Osteocyte (in vitro differentiated cells): ENCODE measurements at regions not wholly inside any gene's neighbourhood (a gene's known extent, or its start where the extent isn't known, plus 50 kb on each side); places are given as distances from the start of the nearest gene placed in this dataset.

Experiments used
- DNase-seq: peaks from one replicate; pipeline ENCODE4 v3.0.0; 2021; ENCODE audit warnings: mixed read lengths; ENCODE audit not compliant: unreplicated experiment; ENCODE audit errors: extremely low spot score
- H3K27ac Mint-ChIP-seq: one replicate; pipeline ENCODE4 v1.8.0; 2021; ENCODE audit warnings: mild to moderate bottlenecking, mixed read lengths; ENCODE audit not compliant: unreplicated experiment
- H3K27me3 Mint-ChIP-seq: one replicate; pipeline ENCODE4 v1.8.0; 2021; ENCODE audit warnings: mixed read lengths; ENCODE audit not compliant: unreplicated experiment
- H3K36me3 Mint-ChIP-seq: one replicate; pipeline ENCODE4 v1.8.0; 2021; ENCODE audit warnings: mixed read lengths; ENCODE audit not compliant: unreplicated experiment
- H3K4me1 Mint-ChIP-seq: one replicate; pipeline ENCODE4 v1.8.0; 2021; ENCODE audit warnings: mixed read lengths; ENCODE audit not compliant: unreplicated experiment
- H3K4me3 Mint-ChIP-seq: one replicate; pipeline ENCODE4 v1.8.0; 2021; ENCODE audit warnings: mild to moderate bottlenecking, moderate library complexity, mixed read lengths; ENCODE audit not compliant: unreplicated experiment
- H3K9me3 Mint-ChIP-seq: one replicate; pipeline ENCODE4 v1.8.0; 2021; ENCODE audit warnings: mixed read lengths; ENCODE audit not compliant: unreplicated experiment
- TF ChIP-seq, protein P1 (sequence below): fragments of 200-600 bp; sonication (generic); IDR thresholded peaks from 2 replicates; pipeline ENCODE4 v1.5.0; 2021; ENCODE audit warnings: antibody characterized with exemption, mild to moderate bottlenecking, moderate library complexity

DNA sequence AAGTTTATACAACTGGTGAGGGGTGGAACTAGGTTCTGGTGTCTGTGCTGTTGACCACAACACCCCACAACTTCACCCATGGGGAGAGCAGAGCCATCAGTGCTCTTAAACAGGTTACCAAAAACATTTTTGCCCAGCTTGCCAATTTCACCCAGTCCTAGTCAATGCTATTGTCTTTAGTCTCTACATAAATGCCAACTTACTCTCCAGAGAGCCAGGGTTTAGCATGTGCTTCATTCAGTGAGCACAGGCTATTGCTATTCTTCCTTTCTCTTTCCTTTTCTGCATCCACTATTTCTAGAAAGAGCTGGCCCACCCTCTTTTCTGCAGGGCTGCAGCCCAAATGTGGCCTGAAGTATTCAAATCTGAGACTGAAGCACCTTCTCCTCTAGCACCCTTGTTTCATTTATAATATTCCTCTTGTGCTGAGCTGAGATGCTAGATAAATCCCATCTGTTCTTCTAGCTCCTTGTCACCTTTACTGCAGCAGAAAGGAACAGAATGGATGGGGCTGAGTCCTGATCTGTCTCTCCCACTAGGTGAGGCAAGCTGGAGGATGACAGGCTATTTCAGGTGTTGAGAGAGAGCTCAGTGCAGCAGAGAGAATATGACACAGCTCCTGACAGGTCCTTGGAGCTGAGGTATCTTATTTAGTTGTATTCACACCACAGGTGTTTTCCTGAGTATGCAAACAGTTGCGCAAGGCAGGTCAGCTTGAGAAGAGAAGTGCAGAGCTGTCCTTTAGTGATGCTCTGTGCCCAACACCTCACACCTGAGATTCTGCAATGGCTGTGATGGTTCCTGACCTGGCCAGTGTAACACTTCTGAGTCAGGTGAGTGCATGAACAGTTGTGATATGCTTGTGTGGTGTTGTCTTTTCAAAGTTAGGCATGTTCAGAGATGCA, 819.2 kb downstream of the CCSER2 start:
- H3K9me3 Mint-ChIP-seq: peaks cover 11% of the 10 kb centered on the region
- H3K36me3 Mint-ChIP-seq: no peaks in the 10 kb centered on the region
- TF ChIP-seq, protein P1, sequence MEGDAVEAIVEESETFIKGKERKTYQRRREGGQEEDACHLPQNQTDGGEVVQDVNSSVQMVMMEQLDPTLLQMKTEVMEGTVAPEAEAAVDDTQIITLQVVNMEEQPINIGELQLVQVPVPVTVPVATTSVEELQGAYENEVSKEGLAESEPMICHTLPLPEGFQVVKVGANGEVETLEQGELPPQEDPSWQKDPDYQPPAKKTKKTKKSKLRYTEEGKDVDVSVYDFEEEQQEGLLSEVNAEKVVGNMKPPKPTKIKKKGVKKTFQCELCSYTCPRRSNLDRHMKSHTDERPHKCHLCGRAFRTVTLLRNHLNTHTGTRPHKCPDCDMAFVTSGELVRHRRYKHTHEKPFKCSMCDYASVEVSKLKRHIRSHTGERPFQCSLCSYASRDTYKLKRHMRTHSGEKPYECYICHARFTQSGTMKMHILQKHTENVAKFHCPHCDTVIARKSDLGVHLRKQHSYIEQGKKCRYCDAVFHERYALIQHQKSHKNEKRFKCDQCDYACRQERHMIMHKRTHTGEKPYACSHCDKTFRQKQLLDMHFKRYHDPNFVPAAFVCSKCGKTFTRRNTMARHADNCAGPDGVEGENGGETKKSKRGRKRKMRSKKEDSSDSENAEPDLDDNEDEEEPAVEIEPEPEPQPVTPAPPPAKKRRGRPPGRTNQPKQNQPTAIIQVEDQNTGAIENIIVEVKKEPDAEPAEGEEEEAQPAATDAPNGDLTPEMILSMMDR: no peak
- H3K4me3 Mint-ChIP-seq: no peak overlapping the region
- no peak overlapping the region for H3K27ac Mint-ChIP-seq
- H3K27me3 Mint-ChIP-seq: no peaks in the 10 kb centered on the region
- no peak for DNase-seq
- H3K4me1 Mint-ChIP-seq: no peaks in the 10 kb centered on the region

DNA sequence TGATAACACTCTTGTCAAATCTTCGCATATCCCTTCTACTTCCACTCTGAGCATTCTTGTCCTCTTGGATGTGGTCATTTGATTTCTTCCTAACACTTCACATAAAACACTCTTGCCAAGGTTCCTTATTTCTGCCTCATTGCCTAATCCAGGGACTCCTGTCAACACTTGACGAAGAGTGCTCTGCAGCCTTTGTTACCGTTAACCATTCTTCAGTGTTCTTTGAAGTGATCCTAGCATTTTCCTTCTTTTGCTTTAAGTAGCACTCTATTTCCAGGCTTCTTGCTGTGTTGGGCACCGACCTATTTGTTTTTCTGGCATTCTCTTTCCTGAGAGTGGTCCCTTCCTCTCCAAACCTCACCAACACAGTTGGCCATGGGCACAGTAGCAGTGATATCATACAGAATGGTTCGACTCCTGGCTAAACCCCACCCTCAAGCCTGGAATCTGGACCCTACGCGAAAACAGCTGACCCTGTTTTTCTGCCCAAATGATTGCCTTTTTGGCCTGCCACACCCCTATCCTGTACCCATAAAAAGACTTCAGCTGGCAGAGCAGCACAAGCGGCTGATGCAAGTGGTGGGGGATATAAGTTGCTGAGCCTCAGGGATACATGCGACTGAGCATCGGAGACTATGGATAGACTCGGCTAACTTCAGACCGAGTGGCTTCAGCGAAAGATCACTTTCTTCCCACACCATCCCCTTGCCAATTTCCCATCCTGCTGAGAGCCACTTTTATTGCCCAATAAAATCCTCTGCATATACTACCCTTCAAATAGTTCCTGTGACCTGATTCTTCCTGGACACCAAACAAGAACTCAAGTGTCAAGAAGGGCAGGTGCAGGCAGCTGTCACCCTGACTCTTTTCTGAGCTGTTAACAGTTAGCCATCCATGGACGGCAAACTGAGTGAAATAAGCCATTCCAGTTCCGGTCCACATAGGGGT, 820.6 kb downstream of the CCSER2 start:
- Mint-ChIP-seq H3K27ac (no peak overlapping the region), H3K9me3 (peaks cover 4% of the 10 kb centered on the region), H3K27me3 (no peaks in the 10 kb centered on the region), H3K4me1 (no peaks in the 10 kb centered on the region), H3K36me3 (no peaks in the 10 kb centered on the region), H3K4me3 (no peak overlapping the region)
- no peak for DNase-seq
- TF ChIP-seq, protein P1: no peak

DNA sequence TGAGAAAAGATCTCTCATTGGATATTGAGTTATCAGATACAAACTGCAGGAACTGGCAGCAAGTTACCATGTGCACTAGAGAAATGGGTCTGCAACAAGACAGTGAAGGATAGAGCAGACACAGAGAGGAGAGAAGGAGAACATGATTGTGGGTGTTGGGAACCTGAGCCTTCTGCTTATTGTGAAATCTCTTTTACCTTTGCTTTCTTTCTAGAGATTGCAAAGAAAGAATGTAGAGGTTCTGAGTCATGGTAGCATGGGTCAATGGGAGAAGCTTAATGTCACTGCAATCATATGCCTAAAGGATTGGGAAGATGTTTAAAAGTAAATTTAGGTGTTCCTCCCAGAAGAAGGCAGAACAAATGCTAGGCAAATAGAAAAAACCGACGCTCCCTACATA, 821.4 kb downstream of the CCSER2 start:
- Mint-ChIP-seq H3K36me3 (no peaks in the 10 kb centered on the region), H3K9me3 (no peaks in the 10 kb centered on the region), H3K4me3 (no peak overlapping the region), H3K27me3 (no peaks in the 10 kb centered on the region), H3K4me1 (no peaks in the 10 kb centered on the region), H3K27ac (no peak overlapping the region)
- TF ChIP-seq, protein P1: no peak
- DNase-seq: no peak

DNA sequence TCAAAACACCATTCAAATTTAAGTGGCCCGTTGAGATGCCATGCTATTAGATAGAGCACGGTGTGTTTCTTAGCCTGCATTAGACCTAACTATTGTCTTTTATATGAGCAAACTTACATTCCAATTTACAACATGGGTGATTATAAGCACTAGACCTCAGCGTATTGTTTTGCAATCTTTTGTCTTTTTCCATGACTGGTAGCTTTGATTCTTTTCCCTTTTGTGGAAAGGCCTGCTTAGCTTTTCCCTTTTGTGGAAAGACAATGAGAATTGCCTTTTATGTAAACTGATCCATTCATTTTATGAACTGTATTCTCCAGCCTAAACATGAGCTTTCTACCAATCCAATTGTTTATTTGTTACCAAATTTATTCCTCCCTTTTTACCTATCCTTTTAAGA, 823.1 kb downstream of the CCSER2 start:
- H3K9me3 Mint-ChIP-seq: no peaks in the 10 kb centered on the region
- no peaks in the 10 kb centered on the region for H3K4me1 Mint-ChIP-seq
- H3K27ac Mint-ChIP-seq: no peak overlapping the region
- H3K27me3 Mint-ChIP-seq: no peaks in the 10 kb centered on the region
- no peak for DNase-seq
- no peaks in the 10 kb centered on the region for H3K36me3 Mint-ChIP-seq
- H3K4me3 Mint-ChIP-seq: no peak overlapping the region
- TF ChIP-seq, protein P1: no peak

DNA sequence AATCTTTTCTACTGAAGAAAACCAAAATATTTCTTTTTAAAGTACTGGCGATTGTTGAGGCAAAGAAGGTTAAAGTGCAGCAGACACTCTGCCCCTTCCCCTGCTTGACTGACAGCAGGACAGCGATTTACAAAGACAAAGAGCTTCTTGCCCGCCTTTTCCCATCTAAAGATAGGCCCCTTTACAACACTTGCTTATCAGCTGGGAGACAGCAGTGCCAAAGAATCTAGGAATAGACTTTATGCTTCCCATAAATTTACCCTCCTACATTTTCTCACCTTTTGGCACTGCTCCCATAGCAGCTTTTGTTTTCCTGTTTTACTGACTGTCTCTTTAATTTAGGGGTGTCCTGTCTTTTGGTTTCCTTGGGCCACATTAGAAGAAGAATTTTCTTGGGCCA, 824.1 kb downstream of the CCSER2 start:
- Mint-ChIP-seq H3K4me1 (no peaks in the 10 kb centered on the region), H3K9me3 (no peaks in the 10 kb centered on the region), H3K27ac (no peak overlapping the region), H3K27me3 (no peaks in the 10 kb centered on the region), H3K36me3 (no peaks in the 10 kb centered on the region), H3K4me3 (no peak overlapping the region)
- no peak for DNase-seq
- TF ChIP-seq, protein P1: no peak
